ENCODE measurements at regions not wholly inside any gene's neighbourhood (a gene's known extent, or its start where the extent isn't known, plus 50 kb on each side); places are given as distances from the start of the nearest gene placed in this dataset.

- TF ChIP-seq SP1 (IDR thresholded peaks at IDR 0.05; ENCODE audit: low read depth) (no peak), ZBTB33 (IDR thresholded peaks at IDR 0.05; ENCODE audit: extremely low read depth, insufficient replicate concordance, low read length) (no peak), CTCF (IDR thresholded peaks at IDR 0.05 in 2 of 3, conservative IDR thresholded peaks at IDR 0.05 in 1 of 3; ENCODE audit: borderline replicate concordance in 1 of 3, insufficient read depth in 1 of 3, low read depth in 2 of 3, low read length in 2 of 3) (no peak), CEBPB (IDR thresholded peaks at IDR 0.05; ENCODE audit: low read depth) (no peak), EGR1 (IDR thresholded peaks at IDR 0.05; ENCODE audit: low read depth) (no peak), RAD21 (IDR thresholded peaks at IDR 0.05; ENCODE audit: low read depth) (no peak), TCF7L2 (IDR thresholded peaks at IDR 0.05; ENCODE audit: borderline replicate concordance, extremely low read depth, insufficient read depth, insufficient read length) (no peak), ELF1 (IDR thresholded peaks at IDR 0.05; ENCODE audit: borderline replicate concordance, low read depth) (no peak), JUND (IDR thresholded peaks at IDR 0.05) (no peak), YY1 (IDR thresholded peaks at IDR 0.05; ENCODE audit: extremely low read depth, insufficient replicate concordance, low read depth, low read length) (no peak), EZH2 (IDR thresholded peaks at IDR 0.05) (no peak), EZH2phosphoT487 (IDR thresholded peaks at IDR 0.05; ENCODE audit: borderline replicate concordance) (no peak), ATF3 (IDR thresholded peaks at IDR 0.05) (no peak)
- TF ChIP-seq, protein P1, sequence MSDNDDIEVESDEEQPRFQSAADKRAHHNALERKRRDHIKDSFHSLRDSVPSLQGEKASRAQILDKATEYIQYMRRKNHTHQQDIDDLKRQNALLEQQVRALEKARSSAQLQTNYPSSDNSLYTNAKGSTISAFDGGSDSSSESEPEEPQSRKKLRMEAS (IDR thresholded peaks at IDR 0.05): no peak
- CTCF ChIA-PET: interaction anchor here (1.3 kb wide), 1 partner anchor 8 kb away, joined by 5 read pairs; no protein-coding TSS in a partner anchor
- Histone ChIP-seq H3K36me3 (ENCODE audit: control insufficient read depth in 1 of 2, insufficient read depth in 2 of 2, low read length in 2 of 2) (no peaks in the 10 kb centered on the region), H3K9ac (ENCODE audit: low read length) (no peak overlapping the region), H3K79me2 (ENCODE audit: insufficient read depth, low read length) (no peaks in the 10 kb centered on the region), H3K9me3 (ENCODE audit: control insufficient read depth in 1 of 2, insufficient read depth in 1 of 2, low read depth in 1 of 2, low read length in 2 of 2) (no peaks in the 10 kb centered on the region), H4K20me1 (ENCODE audit: insufficient read depth) (no peaks in the 10 kb centered on the region), H3K27ac (ENCODE audit: low read depth, low read length) (no peak overlapping the region), H3K27me3 (ENCODE audit: insufficient read depth, low read length) (peaks cover 6% of the 10 kb centered on the region; the same call in 1 of the 2 replicates), H3K4me3 (replicated peaks in 1 of 2; ENCODE audit: low read depth in 1 of 2, low read length in 2 of 2) (no peak overlapping the region), H3K4me2 (ENCODE audit: low read length) (no peak overlapping the region), H3K4me1 (ENCODE audit: control insufficient read depth in 1 of 2, insufficient read depth in 2 of 2, low read length in 2 of 2) (no peaks in the 10 kb centered on the region), H2AFZ (ENCODE audit: low read depth, low read length, poor library complexity, severe bottlenecking) (no peak overlapping the region), H3K9me2 (ENCODE audit: insufficient read depth) (no peaks in the 10 kb centered on the region)
- DNase-seq (ENCODE audit: low read depth, low spot score): no peak
- RAD21 ChIA-PET (ENCODE audit: low non-redundant PET in 1 of 2, low total read pairs in 2 of 2, uncharacterized antibody in 2 of 2, unreplicated experiment in 2 of 2): no interaction called here
- intact Hi-C loops (cut with micrococcal nuclease): loop anchor here (1.0 kb wide), 1 partner anchor 41 kb away; no protein-coding TSS in a partner anchor
- ATAC-seq: no peak
- BruUV-seq (replicated peaks): no TSS peak
- POLR2A ChIA-PET: no interaction called here
These were observed 173.7 kb upstream of the SPEF2 start for GRCh38 chr5:35443803-35444595.

Data from HCT116 (cell line).